Stimulated activated naive CD8-positive, alpha-beta T cell treated with anti-CD3 and anti-CD28 coated beads, Interleukin-15, amount 100 ng/mL, for 72 hours (primary cell): ENCODE measurements at regions not wholly inside any gene's neighbourhood (a gene's known extent, or its start where the extent isn't known, plus 50 kb on each side); places are given as distances from the start of the nearest gene placed in this dataset.

Source experiments
- ATAC-seq: fragments of 150-1000 bp; cut with Tn5 transposase; 2 replicates; pipeline ENCODE4 v1.10.0; 2021; ENCODE audit warnings: mild to moderate bottlenecking, moderate library complexity
- DNase-seq, 2 donors: peaks; one replicate each; pipeline ENCODE4 v3.0.0; 2021 to 2022
- H3K27ac Mint-ChIP-seq, 2 donors: one replicate each; pipeline ENCODE4 v1.8.0; 2022; ENCODE audit warnings: mild to moderate bottlenecking in 2 of 2, mixed read lengths in 2 of 2, moderate library complexity in 2 of 2
- H3K27me3 Mint-ChIP-seq: one replicate; pipeline ENCODE4 v1.8.0; 2022; ENCODE audit warnings: mixed read lengths
- H3K4me1 Mint-ChIP-seq: one replicate; pipeline ENCODE4 v1.8.0; 2022; ENCODE audit warnings: mild to moderate bottlenecking, mixed read lengths
- H3K4me3 Mint-ChIP-seq, 2 donors: one replicate each; pipeline ENCODE4 v1.8.0; 2022; ENCODE audit warnings: mild to moderate bottlenecking in 2 of 2, mixed read lengths in 2 of 2, moderate library complexity in 1 of 2
- H3K9me3 Mint-ChIP-seq, 2 donors: one replicate each; pipeline ENCODE4 v1.8.0; 2022; ENCODE audit warnings: mixed read lengths in 2 of 2

DNA sequence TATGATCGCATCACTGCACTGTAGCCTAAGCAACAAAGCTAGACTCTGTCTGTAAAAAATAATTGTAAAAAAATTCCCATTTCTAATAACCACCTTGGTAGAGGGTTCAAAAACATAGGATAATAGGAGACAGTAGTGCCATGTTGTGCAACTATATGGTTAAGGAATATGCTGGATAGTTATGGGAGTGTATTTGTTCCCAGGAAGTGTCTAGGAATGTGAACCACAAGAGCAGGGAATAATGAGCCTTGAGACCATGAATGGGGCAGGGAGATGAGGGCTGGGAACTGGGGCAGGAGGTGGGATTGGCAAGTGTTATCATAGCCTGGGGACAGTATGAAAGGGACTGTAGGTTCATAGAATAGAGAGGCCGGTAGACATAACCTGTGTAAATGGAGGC lies 50.4 kb downstream of the RUSC2 start:
- H3K27me3 Mint-ChIP-seq: peaks cover 8% of the 10 kb centered on the region
- DNase-seq (no peak), ATAC-seq (no peak)
- H3K4me3 Mint-ChIP-seq: no peak overlapping the region
- H3K4me1 Mint-ChIP-seq: no peaks in the 10 kb centered on the region
- H3K27ac Mint-ChIP-seq: no peak overlapping the region
- H3K9me3 Mint-ChIP-seq: no peaks in the 10 kb centered on the region

DNA sequence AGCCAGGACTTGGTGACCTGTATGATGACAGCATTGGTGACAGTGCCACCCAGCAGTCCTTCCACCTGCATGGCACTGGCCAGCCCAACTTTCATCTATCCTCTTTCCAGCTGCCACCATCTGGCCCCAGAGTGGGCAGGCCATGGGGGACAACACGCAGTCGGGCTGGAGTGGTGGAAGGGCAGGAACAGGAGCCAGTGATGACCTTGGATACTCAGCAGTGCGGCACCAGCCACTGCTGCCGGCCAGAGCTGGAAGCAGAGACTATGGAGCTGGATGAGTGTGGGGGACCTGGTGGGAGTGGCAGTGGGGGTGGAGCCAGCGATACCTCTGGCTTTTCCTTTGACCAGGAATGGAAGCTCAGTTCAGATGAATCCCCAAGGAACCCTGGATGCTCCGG lies 56.9 kb downstream of the RUSC2 start:
- H3K27ac Mint-ChIP-seq: no peak overlapping the region
- no peak for DNase-seq
- H3K9me3 Mint-ChIP-seq: no peaks in the 10 kb centered on the region
- no peak for ATAC-seq
- no peaks in the 10 kb centered on the region for H3K4me1 Mint-ChIP-seq
- H3K4me3 Mint-ChIP-seq: no peak overlapping the region
- no peaks in the 10 kb centered on the region for H3K27me3 Mint-ChIP-seq

DNA sequence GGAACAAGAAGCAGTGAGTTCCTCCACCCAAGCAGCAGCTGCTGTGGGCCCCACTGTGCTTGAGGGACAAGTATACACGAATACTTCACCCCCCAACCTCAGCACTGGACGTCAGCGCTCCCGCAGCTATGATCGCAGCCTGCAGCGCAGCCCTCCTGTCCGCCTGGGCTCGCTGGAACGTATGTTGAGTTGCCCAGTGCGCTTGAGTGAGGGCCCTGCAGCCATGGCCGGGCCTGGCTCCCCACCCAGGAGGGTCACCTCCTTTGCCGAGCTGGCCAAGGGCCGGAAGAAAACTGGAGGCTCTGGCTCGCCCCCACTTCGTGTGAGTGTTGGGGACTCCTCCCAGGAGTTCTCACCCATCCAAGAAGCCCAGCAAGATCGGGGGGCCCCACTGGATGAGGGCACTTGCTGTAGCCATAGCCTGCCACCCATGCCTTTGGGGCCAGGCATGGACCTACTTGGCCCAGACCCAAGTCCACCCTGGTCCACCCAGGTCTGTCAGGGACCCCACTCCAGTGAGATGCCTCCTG lies 57.1 kb upstream of the TESK1 start:
- H3K9me3 Mint-ChIP-seq: no peaks in the 10 kb centered on the region
- no peak for DNase-seq
- ATAC-seq: no peak
- H3K4me3 Mint-ChIP-seq: no peak overlapping the region
- no peaks in the 10 kb centered on the region for H3K4me1 Mint-ChIP-seq
- H3K27ac Mint-ChIP-seq: no peak overlapping the region
- no peaks in the 10 kb centered on the region for H3K27me3 Mint-ChIP-seq

DNA sequence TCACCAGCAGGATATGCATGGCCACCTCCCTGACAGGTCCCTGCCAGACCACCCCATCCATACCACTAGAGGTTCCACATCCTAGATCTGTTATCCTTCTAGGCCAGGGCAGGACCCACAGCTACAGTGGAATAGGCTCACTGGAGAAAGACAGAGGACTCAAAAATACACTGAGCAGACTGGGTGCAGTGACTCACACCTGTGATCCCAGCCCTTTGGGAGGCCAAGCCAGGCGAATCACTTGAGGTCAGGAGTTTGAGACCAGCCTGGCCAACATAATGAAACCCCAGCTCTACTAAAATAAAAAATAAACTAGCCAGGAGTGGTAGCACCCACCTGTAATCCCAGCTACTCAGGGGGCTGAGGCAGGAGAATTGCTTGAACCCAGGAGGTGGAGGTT lies 56.5 kb upstream of the TESK1 start:
- no peaks in the 10 kb centered on the region for H3K27me3 Mint-ChIP-seq
- H3K9me3 Mint-ChIP-seq: no peaks in the 10 kb centered on the region
- H3K4me3 Mint-ChIP-seq: no peak overlapping the region
- H3K4me1 Mint-ChIP-seq: no peaks in the 10 kb centered on the region
- no peak for ATAC-seq
- no peak overlapping the region for H3K27ac Mint-ChIP-seq
- DNase-seq: no peak

DNA sequence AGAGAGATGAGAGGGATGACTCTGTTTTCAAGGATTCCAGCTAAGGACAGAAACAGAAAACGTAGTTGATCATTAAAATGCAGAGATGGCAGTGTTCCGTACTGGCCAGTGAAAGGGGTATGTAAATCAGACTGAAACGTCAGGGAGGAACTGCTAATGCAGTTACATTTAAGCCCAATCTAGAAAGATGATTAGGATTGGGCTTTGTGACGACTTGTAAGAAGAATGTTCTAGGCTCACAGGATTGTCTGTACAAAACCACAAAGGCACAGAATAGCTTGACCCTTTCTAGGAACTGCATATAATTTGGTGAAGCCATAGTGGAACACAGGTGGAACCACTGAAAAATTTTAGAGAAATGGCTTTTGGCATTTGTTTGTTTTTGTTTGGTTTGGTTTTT lies 55.6 kb upstream of the TESK1 start:
- no peaks in the 10 kb centered on the region for H3K27me3 Mint-ChIP-seq
- H3K9me3 Mint-ChIP-seq: no peaks in the 10 kb centered on the region
- ATAC-seq (no peak), DNase-seq (no peak)
- no peak overlapping the region for H3K4me3 Mint-ChIP-seq
- no peaks in the 10 kb centered on the region for H3K4me1 Mint-ChIP-seq
- H3K27ac Mint-ChIP-seq: no peak overlapping the region

DNA sequence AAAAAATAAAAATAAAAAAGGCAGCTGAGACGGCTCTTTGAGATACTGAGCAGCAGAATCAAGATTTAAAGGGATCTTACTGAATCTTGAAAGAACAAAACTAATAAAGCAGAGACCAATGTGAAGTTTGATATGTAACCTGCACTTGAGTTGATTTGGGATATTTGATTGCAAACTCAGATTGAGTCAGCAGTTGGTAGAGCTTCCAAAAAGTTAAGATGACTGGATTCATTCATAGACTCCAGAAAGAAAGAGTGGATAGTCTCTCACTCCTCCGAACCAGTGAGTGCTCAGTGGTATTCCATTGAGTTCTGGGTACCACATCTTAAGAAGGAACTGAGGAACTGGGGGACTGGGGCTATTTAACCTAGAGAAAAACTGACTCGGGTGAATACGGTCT lies 52.7 kb upstream of the TESK1 start:
- ATAC-seq (no peak), DNase-seq (no peak)
- Mint-ChIP-seq H3K27ac (no peak overlapping the region), H3K4me1 (no peaks in the 10 kb centered on the region), H3K27me3 (no peaks in the 10 kb centered on the region), H3K4me3 (no peak overlapping the region), H3K9me3 (no peaks in the 10 kb centered on the region)

DNA sequence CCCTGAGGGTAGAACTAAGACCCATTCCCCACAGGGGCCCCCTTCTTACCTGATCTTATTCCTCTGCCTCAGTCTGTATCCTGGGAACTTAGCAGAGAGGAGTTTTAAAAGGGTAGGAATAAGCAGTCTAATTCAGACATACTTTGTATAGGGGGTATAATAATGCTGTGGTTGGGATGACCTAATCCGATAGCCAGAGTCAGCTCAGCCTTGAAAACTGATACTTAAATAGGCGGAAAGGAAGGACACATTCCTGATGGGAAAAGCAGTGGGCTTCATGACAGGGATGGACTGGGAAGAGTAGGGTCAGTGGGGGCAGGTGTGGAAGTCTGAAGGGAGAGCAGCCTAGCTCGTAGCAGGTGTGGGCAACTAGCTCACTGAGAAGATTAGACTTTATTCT lies 52.2 kb upstream of the TESK1 start:
- H3K9me3 Mint-ChIP-seq: no peaks in the 10 kb centered on the region
- no peak for DNase-seq
- ATAC-seq: no peak
- H3K27me3 Mint-ChIP-seq: no peaks in the 10 kb centered on the region
- no peaks in the 10 kb centered on the region for H3K4me1 Mint-ChIP-seq
- no peak overlapping the region for H3K27ac Mint-ChIP-seq
- no peak overlapping the region for H3K4me3 Mint-ChIP-seq

DNA sequence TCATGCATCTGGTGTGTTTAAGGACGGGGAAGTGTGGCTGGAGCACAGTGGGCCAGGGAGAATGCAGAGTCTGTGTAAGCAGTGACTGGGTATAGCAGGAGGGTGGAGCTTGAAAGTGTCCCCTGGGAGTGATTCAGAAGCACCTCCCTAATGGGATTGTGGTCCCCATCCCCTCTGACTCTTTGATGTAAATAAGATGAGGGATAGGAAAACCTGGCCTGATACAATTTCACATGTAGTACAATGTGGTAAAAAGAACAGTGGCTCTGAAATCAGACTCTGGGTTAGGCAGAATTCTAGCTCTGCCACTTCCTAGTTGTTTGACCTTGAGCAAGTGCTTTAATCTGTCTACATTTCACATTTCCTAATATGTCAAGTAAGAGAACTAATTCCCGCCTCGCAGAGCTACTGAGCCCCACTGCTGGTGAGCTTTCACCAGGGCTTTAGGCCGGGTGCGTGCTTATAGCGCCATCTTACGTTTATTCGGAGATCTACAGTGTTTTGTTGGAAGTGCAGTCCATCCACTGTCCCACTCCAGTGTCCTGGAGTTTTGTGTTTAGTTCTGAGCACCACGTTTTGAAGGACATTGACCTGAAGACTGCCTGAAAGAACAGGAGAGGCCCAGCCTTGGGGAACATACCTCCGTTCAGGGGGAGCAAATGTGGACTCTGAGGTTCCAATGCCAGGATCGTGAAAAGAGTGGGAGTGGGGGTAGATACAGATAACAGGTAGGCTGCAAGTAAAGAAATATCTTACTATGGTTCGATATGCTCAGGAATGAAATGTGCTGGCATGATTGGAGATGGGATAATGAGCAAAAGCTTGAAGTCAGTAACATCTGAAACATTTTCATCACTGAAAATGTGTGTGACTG lies 51.2 kb upstream of the TESK1 start:
- no peaks in the 10 kb centered on the region for H3K4me1 Mint-ChIP-seq
- H3K27me3 Mint-ChIP-seq: no peaks in the 10 kb centered on the region
- ATAC-seq (peak; percentile 74), DNase-seq (peak; percentile 21 to 45)
- no peaks in the 10 kb centered on the region for H3K9me3 Mint-ChIP-seq
- H3K4me3 Mint-ChIP-seq: no peak overlapping the region
- no peak overlapping the region for H3K27ac Mint-ChIP-seq

DNA sequence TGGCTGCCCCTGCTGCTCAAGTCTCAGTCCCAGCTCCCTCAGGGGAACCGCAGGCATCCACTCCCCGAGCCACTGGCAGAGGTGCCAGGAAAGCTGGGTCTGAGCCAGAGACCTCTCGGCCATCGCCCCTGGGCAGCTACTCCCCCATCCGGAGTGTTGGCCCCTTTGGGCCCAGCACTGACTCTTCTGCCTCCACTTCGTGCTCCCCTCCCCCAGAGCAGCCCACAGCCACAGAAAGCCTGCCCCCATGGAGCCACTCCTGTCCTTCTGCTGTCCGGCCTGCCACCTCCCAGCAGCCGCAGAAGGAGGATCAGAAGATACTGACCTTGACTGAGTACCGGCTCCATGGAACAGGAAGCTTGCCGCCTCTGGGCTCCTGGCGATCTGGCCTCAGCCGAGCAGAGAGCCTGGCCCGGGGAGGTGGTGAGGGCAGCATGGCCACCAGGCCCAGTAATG lies 49.8 kb upstream of the TESK1 start:
- Mint-ChIP-seq H3K4me3 (no peak overlapping the region), H3K27me3 (no peaks in the 10 kb centered on the region), H3K9me3 (no peaks in the 10 kb centered on the region), H3K4me1 (no peaks in the 10 kb centered on the region), H3K27ac (peak overlapping the region; percentile 45 to 46)
- no peak for DNase-seq
- ATAC-seq: no peak
